NCI-H524 (cell line): ENCODE measurements at regions not wholly inside any gene's neighbourhood (a gene's known extent, or its start where the extent isn't known, plus 50 kb on each side); places are given as distances from the start of the nearest gene placed in this dataset.
"Not testable (repeated sequence)": the region's sequence is repeated elsewhere in the genome, so short reads cannot be mapped to it uniquely, and the experiment has no call there.

Experiments
- DNase-seq, 2 experiments: peaks; one replicate each; lab custom pipeline; 2025; lab: John Stamatoyannopoulos, UW

- not testable (repeated sequence) for DNase-seq
Measured at GRCh38 chr2:128598260-128598659, 279.6 kb upstream of the HS6ST1 start.

DNA sequence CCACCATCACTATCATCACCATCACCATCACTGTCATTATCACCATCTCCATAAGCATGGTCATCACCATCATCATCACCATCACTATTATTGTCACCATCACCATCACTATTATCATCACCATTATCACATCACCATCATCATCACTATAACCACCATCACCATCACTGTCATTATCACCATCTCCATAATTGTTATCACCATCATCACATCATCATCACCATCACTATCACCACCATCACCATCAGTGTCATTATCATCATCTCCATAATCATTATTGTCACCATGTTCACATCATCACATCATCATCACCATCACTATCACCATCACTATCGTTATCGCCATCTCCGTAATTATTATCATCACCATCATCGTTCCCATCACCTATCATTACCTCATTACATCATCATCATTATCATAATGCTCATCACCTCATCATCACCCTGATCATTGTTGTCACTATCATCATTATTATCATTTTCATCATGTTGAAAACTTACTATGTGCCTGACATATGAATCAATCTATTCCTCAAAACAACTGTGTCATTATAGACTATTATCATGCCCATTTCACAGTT is 280.3 kb upstream of the HS6ST1 start:
- no peak for DNase-seq

GRCh38 chr2:128599700-128600099 is 281.0 kb upstream of the HS6ST1 start:
- DNase-seq: no peak

- no peak for DNase-seq
Measured at GRCh38 chr2:128600581-128601297, 282.1 kb upstream of the HS6ST1 start.

DNA sequence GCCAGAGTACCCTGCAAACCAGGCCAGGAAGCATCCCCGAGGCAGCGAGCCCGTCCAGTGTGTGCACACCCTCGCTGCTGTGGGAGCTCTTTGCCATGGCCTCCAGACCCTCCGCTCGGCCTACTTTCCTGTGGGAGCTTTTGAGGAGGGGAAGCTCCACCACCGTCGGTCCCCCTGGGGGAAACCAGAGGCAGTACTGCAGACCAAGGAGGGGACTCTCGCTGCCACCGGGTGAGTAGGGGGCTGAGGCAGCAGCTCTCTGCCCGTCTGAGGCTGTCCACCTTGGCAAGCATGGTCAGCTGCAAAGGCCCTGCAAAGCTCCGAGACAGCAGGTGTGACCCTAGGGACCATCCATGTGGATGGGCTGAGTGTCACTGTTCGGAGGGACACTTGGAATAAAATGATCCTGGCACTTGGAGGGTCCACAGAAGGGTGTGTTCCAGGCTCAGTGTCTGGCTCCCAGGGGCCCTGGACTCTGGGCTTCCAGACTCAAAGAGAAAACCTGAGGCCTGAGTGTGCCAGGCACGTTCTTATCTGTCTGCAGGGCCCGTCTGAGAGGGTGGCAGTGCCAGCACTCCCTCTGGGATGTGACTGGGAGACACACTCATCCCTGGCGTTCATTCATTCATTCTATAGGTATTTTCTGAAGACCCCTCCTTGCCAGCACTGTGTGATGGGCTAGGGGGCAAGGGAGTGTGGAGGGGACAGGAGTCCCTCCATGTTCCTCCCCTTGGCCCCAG is 282.8 kb upstream of the HS6ST1 start:
- DNase-seq: no peak

DNA sequence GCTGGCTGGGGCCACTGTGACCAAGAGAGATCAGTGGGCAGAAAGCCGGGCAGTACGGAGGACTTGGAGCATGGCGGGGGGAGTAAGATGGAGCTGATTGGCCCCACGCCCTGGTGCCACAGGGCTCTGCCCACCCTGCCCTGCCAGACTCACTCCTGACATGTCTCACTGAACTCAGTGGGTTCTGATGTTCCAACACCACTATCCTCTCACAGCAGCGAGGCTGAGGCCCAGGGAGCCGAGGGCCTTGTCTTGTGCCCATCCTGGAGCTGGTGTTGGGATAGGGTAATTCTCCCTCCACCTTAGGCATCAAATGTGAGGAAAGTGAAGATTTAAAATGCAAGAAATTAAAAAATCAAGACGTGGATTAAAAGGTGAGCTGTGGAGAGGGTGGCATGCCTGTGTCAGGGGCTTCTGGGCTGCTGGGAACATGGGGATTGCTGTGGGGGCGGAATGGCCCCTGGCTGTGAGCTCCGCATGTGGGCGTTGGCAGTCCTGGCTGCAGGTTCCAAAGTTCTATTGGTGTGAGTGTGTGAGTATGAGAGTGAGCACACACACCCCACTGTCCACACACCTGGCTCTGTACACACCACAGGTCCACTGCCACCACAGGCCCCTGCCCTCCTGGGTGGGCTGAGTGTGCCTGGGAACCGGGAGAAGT is 283.5 kb upstream of the HS6ST1 start:
- no peak for DNase-seq

DNA sequence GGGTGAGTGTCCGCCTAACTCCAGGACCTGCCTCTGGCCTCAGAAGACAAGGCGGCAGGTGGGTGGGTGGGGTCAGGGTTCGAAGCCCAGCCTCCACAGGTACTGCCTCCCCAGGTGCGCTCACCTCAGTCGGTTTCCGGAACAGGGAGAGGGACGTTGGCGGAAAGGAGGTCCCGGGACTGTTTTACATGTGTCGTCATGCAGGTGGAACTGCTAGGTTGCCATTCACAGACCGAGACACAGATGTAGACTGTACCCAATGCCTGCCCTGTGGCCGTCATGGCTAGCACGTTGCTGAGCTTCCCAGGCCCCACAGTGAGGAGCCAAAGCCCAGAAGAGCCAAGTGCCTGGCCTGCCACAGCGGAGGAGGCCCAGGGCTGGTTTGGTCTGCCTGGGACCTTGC is 284.0 kb upstream of the HS6ST1 start:
- DNase-seq: no peak

DNA sequence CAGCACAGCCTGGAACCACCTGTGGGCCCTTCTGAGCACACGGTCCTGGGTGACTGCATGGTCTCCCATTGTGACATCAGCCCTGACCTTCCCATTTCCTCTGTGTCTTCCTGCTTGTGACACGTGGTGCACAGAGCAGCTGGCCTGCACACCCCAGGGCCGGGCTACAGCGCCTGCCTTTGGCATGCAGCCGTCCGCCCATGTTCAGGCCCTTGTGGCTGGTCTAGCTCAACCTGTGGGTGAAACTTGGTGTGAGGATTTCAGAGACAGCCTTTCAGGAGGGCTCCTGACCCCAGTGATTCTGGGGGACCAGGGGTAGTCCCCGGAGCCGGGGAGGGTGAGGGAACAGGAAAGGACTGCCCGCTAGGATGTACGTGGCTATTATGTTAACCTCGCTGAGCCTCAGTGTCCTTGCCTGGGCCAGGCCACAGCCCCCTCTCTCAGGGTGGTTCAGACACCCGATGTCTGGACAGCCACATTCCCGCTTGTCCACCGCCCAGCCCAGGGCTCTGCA is 284.8 kb upstream of the HS6ST1 start:
- DNase-seq: no peak

- no peak for DNase-seq
Measured at GRCh38 chr2:128604045-128604444, 285.4 kb upstream of the HS6ST1 start.

GRCh38 chr2:128604581-128604980 is 285.9 kb upstream of the HS6ST1 start:
- DNase-seq: not testable (repeated sequence)

DNA sequence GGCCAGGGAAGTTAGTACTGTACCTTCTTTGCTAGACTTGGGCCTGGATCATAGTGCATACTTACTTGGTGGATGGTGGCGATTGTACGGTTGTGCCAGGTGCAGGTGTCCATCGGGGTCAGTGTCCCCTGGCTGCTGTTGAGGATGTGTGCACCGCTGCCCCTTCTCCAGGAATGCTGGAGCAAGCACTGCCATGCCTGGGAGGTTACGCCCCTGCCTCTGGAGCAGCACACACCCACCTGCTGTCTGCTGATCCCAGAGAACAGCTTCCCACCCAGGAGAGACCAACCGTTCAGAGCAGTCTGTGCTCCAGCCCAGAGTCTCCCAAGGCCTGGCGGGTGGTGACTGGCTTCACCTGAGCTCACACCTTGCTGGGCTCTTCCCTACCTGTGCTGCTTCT is 286.8 kb upstream of the HS6ST1 start:
- no peak for DNase-seq

- no peak for DNase-seq
Measured at GRCh38 chr2:128605931-128606330, 287.3 kb upstream of the HS6ST1 start.

- DNase-seq: no peak
Measured at GRCh38 chr2:128606837-128607236, 288.2 kb upstream of the HS6ST1 start.

DNA sequence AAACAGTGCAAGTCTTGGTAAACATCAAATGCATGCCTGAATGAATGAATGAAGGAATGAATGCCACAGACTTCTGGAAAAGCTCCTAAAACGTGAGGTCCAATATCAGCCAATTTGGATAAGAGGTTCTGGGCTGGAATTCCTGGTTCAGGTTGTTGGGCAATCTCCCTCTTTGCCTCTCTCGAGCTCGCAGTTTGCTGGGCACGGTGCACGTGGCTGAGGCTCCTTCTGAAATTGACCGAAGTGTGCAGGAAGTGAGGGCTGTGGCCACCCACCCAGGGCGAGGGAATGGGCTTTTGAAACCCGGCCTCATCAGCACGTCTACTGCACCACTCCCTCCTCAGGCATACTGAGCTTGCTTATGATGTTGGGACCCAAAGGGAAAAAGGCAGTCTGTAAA is 288.8 kb upstream of the HS6ST1 start:
- DNase-seq: no peak

DNA sequence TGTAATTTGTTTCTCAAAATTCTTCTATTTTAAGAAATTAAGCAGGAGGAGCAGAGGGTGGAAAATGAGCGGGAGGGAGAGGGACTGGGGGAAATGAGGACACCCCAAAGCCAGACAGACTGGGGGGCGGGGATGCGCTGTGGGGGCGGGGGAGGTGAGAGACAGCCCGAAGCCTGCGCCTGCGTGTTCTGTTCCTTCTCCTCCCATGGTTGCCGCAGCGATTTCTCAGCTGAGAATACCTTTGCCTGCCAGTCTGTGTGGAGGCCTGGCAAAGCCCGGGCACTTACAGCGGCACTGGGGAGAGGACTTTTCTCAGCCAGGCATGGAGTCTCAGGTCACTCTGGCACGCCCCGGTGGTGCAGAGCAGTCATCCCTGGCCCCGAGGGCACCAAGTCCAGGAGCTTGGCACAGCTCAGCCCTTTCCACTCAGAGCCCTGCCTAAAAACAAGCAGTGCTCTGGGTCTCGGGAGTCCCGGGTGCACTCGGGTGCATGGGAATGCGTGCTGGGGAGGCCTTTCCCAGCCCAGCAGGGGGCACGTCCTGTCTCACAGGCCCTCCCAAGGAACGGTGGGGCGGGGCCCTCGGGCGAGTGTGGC is 289.3 kb upstream of the HS6ST1 start:
- no peak for DNase-seq

- no peak for DNase-seq
Measured at GRCh38 chr2:128608921-128609880, 290.5 kb upstream of the HS6ST1 start.

- no peak for DNase-seq
Measured at GRCh38 chr2:128610496-128610895, 291.8 kb upstream of the HS6ST1 start.

- no peak for DNase-seq
Measured at GRCh38 chr2:128611421-128612320, 293.0 kb upstream of the HS6ST1 start.

DNA sequence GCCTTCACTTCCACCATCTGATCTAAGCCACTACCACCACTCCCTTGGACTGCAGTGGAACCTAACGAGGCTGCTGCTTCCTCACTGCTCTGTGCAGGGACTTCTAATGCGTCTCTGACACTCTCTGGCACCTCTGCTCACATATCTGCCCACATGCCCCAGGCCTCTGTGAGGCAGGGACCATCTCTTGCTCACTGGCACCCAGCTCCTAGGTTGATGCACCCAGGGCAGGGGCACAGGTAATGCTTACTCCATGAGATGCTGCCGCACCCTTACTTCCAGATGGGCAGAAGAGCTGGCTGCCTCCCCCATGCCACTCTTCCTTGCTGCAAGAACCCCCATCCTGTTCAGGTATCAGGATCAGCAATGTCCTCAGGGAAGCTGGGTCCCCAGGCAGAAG is 294.0 kb upstream of the HS6ST1 start:
- no peak for DNase-seq

DNA sequence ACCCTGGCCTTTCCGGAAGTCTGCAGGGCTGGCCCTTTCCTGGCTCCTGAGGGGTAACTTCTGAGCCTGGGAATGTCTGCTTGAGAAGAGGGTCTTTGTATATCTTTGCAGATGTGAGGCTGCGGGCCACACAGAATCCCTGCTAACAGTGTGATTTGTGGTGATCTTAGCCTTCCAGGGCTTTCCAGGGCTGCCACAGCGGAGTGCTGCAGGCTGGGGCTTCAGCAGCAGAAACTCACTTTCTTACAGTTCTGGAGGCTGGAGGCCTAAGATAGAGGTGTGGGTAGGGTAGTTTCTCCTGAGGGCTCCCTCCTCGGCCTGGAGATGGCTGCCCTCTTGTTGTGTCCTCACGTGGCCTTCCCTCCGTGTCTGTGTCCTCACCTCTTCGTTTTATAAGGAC is 294.7 kb upstream of the HS6ST1 start:
- DNase-seq: no peak
